Midbrain (tissue), 1 donor: ENCODE measurements at regions not wholly inside any gene's neighbourhood (a gene's known extent, or its start where the extent isn't known, plus 50 kb on each side); places are given as distances from the start of the nearest gene placed in this dataset.

Experiments
- DNase-seq: peaks from one replicate; lab custom pipeline; 2025; lab: John Stamatoyannopoulos, UW

GRCh38 chr17:13736916-13737315 lies 135.2 kb upstream of the HS3ST3A1 start:
- no peak for DNase-seq

GRCh38 chr17:13740686-13741085 lies 139.0 kb upstream of the HS3ST3A1 start:
- DNase-seq = no peak

- DNase-seq = no peak
Measured at GRCh38 chr17:13741744-13742143, 140.0 kb upstream of the HS3ST3A1 start.

GRCh38 chr17:13743906-13744305 lies 142.2 kb upstream of the HS3ST3A1 start:
- no peak for DNase-seq

GRCh38 chr17:13746404-13746803 lies 144.7 kb upstream of the HS3ST3A1 start:
- no peak for DNase-seq

- DNase-seq = no peak
Measured at GRCh38 chr17:13749166-13749890, 147.6 kb upstream of the HS3ST3A1 start.

GRCh38 chr17:13749891-13750235 lies 148.1 kb upstream of the HS3ST3A1 start:
- no peak for DNase-seq

- no peak for DNase-seq
Measured at GRCh38 chr17:13750816-13751793, 149.4 kb upstream of the HS3ST3A1 start.

- no peak for DNase-seq
Measured at GRCh38 chr17:13753154-13753553, 151.4 kb upstream of the HS3ST3A1 start.

GRCh38 chr17:13753771-13754170 lies 152.0 kb upstream of the HS3ST3A1 start:
- DNase-seq = no peak

- no peak for DNase-seq
Measured at GRCh38 chr17:13755851-13756250, 154.1 kb upstream of the HS3ST3A1 start.

- DNase-seq = no peak
Measured at GRCh38 chr17:13756763-13757162, 155.0 kb upstream of the HS3ST3A1 start.

- DNase-seq = no peak
Measured at GRCh38 chr17:13757871-13758270, 156.1 kb upstream of the HS3ST3A1 start.

GRCh38 chr17:13759518-13760335 lies 158.0 kb upstream of the HS3ST3A1 start:
- DNase-seq = no peak

GRCh38 chr17:13761038-13761603 lies 159.4 kb upstream of the HS3ST3A1 start:
- no peak for DNase-seq

- no peak for DNase-seq
Measured at GRCh38 chr17:13765701-13766100, 164.0 kb upstream of the HS3ST3A1 start.

GRCh38 chr17:13770702-13771101 lies 169.0 kb upstream of the HS3ST3A1 start:
- no peak for DNase-seq

- DNase-seq = no peak
Measured at GRCh38 chr17:13775450-13775849, 173.7 kb upstream of the HS3ST3A1 start.

- no peak for DNase-seq
Measured at GRCh38 chr17:13776027-13776551, 174.4 kb upstream of the HS3ST3A1 start.

- DNase-seq = no peak
Measured at GRCh38 chr17:13777003-13777402, 175.3 kb upstream of the HS3ST3A1 start.

- DNase-seq = no peak
Measured at GRCh38 chr17:13784434-13785095, 182.8 kb upstream of the HS3ST3A1 start.
